ENCODE measurements at regions not wholly inside any gene's neighbourhood (a gene's known extent, or its start where the extent isn't known, plus 50 kb on each side); places are given as distances from the start of the nearest gene placed in this dataset.

GRCh38 chr21:35333831-35334618 lies 284.9 kb upstream of the RUNX1 start:
- H3K27me3 Mint-ChIP-seq = peaks cover 10% of the 10 kb centered on the region
- peaks cover 3% of the 10 kb centered on the region for H3K9me3 Mint-ChIP-seq
- H3K4me1 Mint-ChIP-seq = no peaks in the 10 kb centered on the region
- ATAC-seq (ENCODE audit: low read depth) (no peak), DNase-seq (ENCODE audit: low spot score in 2 of 2) (no peak)
- H3K27ac Mint-ChIP-seq = no peak overlapping the region
- no peak overlapping the region for H3K4me3 Mint-ChIP-seq
- no peaks in the 10 kb centered on the region for H3K36me3 Mint-ChIP-seq

- ATAC-seq (ENCODE audit: low read depth) = no peak
- no peaks in the 10 kb centered on the region for H3K36me3 Mint-ChIP-seq
- no peaks in the 10 kb centered on the region for H3K4me1 Mint-ChIP-seq
- peaks cover 2% of the 10 kb centered on the region for H3K9me3 Mint-ChIP-seq
- no peak for DNase-seq (ENCODE audit: low spot score in 2 of 2)
- no peak overlapping the region for H3K4me3 Mint-ChIP-seq
- H3K27me3 Mint-ChIP-seq = peaks cover 10% of the 10 kb centered on the region
- H3K27ac Mint-ChIP-seq = no peak overlapping the region
These were observed 283.8 kb upstream of the RUNX1 start for GRCh38 chr21:35332841-35333426.

- H3K4me3 Mint-ChIP-seq = no peak overlapping the region
- H3K27ac Mint-ChIP-seq = no peak overlapping the region
- ATAC-seq (ENCODE audit: low read depth) (no peak), DNase-seq (ENCODE audit: low spot score in 2 of 2) (no peak)
- H3K4me1 Mint-ChIP-seq = no peaks in the 10 kb centered on the region
- H3K36me3 Mint-ChIP-seq = no peaks in the 10 kb centered on the region
- peaks cover 6% of the 10 kb centered on the region for H3K27me3 Mint-ChIP-seq
- peaks cover 2% of the 10 kb centered on the region for H3K9me3 Mint-ChIP-seq
These were observed 281.0 kb upstream of the RUNX1 start for GRCh38 chr21:35329940-35330660.

GRCh38 chr21:35328856-35329455 lies 279.9 kb upstream of the RUNX1 start:
- no peak overlapping the region for H3K4me3 Mint-ChIP-seq
- H3K4me1 Mint-ChIP-seq = no peaks in the 10 kb centered on the region
- ATAC-seq (ENCODE audit: low read depth) = no peak
- H3K27ac Mint-ChIP-seq = no peak overlapping the region
- DNase-seq (ENCODE audit: low spot score in 2 of 2) = no peak
- H3K9me3 Mint-ChIP-seq = peaks cover 2% of the 10 kb centered on the region
- H3K27me3 Mint-ChIP-seq = peaks cover 4% of the 10 kb centered on the region
- H3K36me3 Mint-ChIP-seq = no peaks in the 10 kb centered on the region

- Mint-ChIP-seq H3K9me3 (peaks cover 2% of the 10 kb centered on the region), H3K27ac (no peak overlapping the region), H3K36me3 (no peaks in the 10 kb centered on the region), H3K4me1 (no peaks in the 10 kb centered on the region), H3K27me3 (peaks cover 4% of the 10 kb centered on the region), H3K4me3 (no peak overlapping the region)
- DNase-seq (ENCODE audit: low spot score in 2 of 2) (no peak), ATAC-seq (ENCODE audit: low read depth) (no peak)
These were observed 277.6 kb upstream of the RUNX1 start for GRCh38 chr21:35326677-35327076.

GRCh38 chr21:35325953-35326352 lies 276.9 kb upstream of the RUNX1 start:
- Mint-ChIP-seq H3K4me3 (no peak overlapping the region), H3K27ac (no peak overlapping the region), H3K9me3 (no peaks in the 10 kb centered on the region), H3K4me1 (no peaks in the 10 kb centered on the region), H3K27me3 (peaks cover 2% of the 10 kb centered on the region), H3K36me3 (no peaks in the 10 kb centered on the region)
- DNase-seq (ENCODE audit: low spot score in 2 of 2) (no peak), ATAC-seq (ENCODE audit: low read depth) (no peak)

GRCh38 chr21:35324372-35325220 lies 275.5 kb upstream of the RUNX1 start:
- Mint-ChIP-seq H3K4me1 (peaks cover 6% of the 10 kb centered on the region), H3K27me3 (peaks cover 8% of the 10 kb centered on the region), H3K4me3 (no peak overlapping the region), H3K9me3 (no peaks in the 10 kb centered on the region), H3K27ac (no peak overlapping the region), H3K36me3 (no peaks in the 10 kb centered on the region)
- no peak for ATAC-seq (ENCODE audit: low read depth)
- no peak for DNase-seq (ENCODE audit: low spot score in 2 of 2)

GRCh38 chr21:35323947-35324346 lies 274.8 kb upstream of the RUNX1 start:
- H3K27me3 Mint-ChIP-seq = peaks cover 8% of the 10 kb centered on the region
- no peak overlapping the region for H3K27ac Mint-ChIP-seq
- H3K36me3 Mint-ChIP-seq = no peaks in the 10 kb centered on the region
- ATAC-seq (ENCODE audit: low read depth) (no peak), DNase-seq (ENCODE audit: low spot score in 2 of 2) (no peak)
- peaks cover 6% of the 10 kb centered on the region for H3K4me1 Mint-ChIP-seq
- H3K4me3 Mint-ChIP-seq = no peak overlapping the region
- no peaks in the 10 kb centered on the region for H3K9me3 Mint-ChIP-seq

GRCh38 chr21:35321322-35322200 lies 272.5 kb upstream of the RUNX1 start:
- Mint-ChIP-seq H3K27ac (no peak overlapping the region), H3K4me1 (peaks cover 6% of the 10 kb centered on the region), H3K4me3 (no peak overlapping the region), H3K9me3 (no peaks in the 10 kb centered on the region), H3K27me3 (peaks cover 6% of the 10 kb centered on the region), H3K36me3 (no peaks in the 10 kb centered on the region)
- DNase-seq (ENCODE audit: low spot score in 2 of 2) (no peak), ATAC-seq (ENCODE audit: low read depth) (no peak)

- ATAC-seq (ENCODE audit: low read depth) (no peak), DNase-seq (ENCODE audit: low spot score in 2 of 2) (no peak)
- Mint-ChIP-seq H3K4me3 (no peak overlapping the region), H3K4me1 (peaks cover 6% of the 10 kb centered on the region), H3K27me3 (peaks cover 8% of the 10 kb centered on the region), H3K27ac (no peak overlapping the region), H3K36me3 (no peaks in the 10 kb centered on the region), H3K9me3 (no peaks in the 10 kb centered on the region)
These were observed 270.7 kb upstream of the RUNX1 start for GRCh38 chr21:35319684-35320283.

- Mint-ChIP-seq H3K36me3 (no peaks in the 10 kb centered on the region), H3K27ac (no peak overlapping the region), H3K4me1 (peaks cover 8% of the 10 kb centered on the region), H3K4me3 (no peak overlapping the region), H3K9me3 (no peaks in the 10 kb centered on the region), H3K27me3 (peaks cover 10% of the 10 kb centered on the region)
- ATAC-seq (ENCODE audit: low read depth) (no peak), DNase-seq (ENCODE audit: low spot score in 2 of 2) (no peak)
These were observed 267.8 kb upstream of the RUNX1 start for GRCh38 chr21:35316933-35317332.

GRCh38 chr21:35316456-35316855 lies 267.4 kb upstream of the RUNX1 start:
- H3K27ac Mint-ChIP-seq = no peak overlapping the region
- no peak overlapping the region for H3K4me3 Mint-ChIP-seq
- H3K36me3 Mint-ChIP-seq = no peaks in the 10 kb centered on the region
- DNase-seq (ENCODE audit: low spot score in 2 of 2) (no peak), ATAC-seq (ENCODE audit: low read depth) (no peak)
- peaks cover 9% of the 10 kb centered on the region for H3K4me1 Mint-ChIP-seq
- H3K9me3 Mint-ChIP-seq = no peaks in the 10 kb centered on the region
- peaks cover 10% of the 10 kb centered on the region for H3K27me3 Mint-ChIP-seq

Data from memory B cell (primary cell).